ENCODE measurements at regions not wholly inside any gene's neighbourhood (a gene's known extent, or its start where the extent isn't known, plus 50 kb on each side); places are given as distances from the start of the nearest gene placed in this dataset.

GRCh38 chr2:60628615-60629304, 75.3 kb upstream of the BCL11A start:
- DNase-seq: no peak
- Histone ChIP-seq H3K9me3 (ENCODE audit: control insufficient read depth, low read depth, low read length) (no peaks in the 10 kb centered on the region), H3K27ac (ENCODE audit: low read length) (no peak overlapping the region), H3K27me3 (ENCODE audit: control insufficient read depth, insufficient read depth, low read length) (peaks cover 3% of the 10 kb centered on the region), H3K36me3 (ENCODE audit: control insufficient read depth, insufficient read depth, low read length) (no peaks in the 10 kb centered on the region), H3K4me1 (ENCODE audit: control insufficient read depth, insufficient read depth, low read length) (no peaks in the 10 kb centered on the region), H3K4me3 (ENCODE audit: low read length) (no peak overlapping the region)
- WGBS (ENCODE audit: insufficient coverage, low lambda C conversion rate): 68% methylated on average over 2 of the region's 4 CpGs

- H3K4me1 ChIP-seq (ENCODE audit: control insufficient read depth, insufficient read depth, low read length): no peaks in the 10 kb centered on the region
- no CpG with 5 or more reads among the region's 3 CpGs for WGBS (ENCODE audit: insufficient coverage, low lambda C conversion rate)
- H3K27me3 ChIP-seq (ENCODE audit: control insufficient read depth, insufficient read depth, low read length): peaks cover 3% of the 10 kb centered on the region
- H3K27ac ChIP-seq (ENCODE audit: low read length): no peak overlapping the region
- H3K9me3 ChIP-seq (ENCODE audit: control insufficient read depth, low read depth, low read length): no peaks in the 10 kb centered on the region
- H3K4me3 ChIP-seq (ENCODE audit: low read length): no peak overlapping the region
- H3K36me3 ChIP-seq (ENCODE audit: control insufficient read depth, insufficient read depth, low read length): no peaks in the 10 kb centered on the region
- DNase-seq: no peak
Observed at GRCh38 chr2:60629305-60629662, 75.8 kb upstream of the BCL11A start.

GRCh38 chr2:60629801-60630385, 76.4 kb upstream of the BCL11A start:
- DNase-seq: no peak
- Histone ChIP-seq H3K27me3 (ENCODE audit: control insufficient read depth, insufficient read depth, low read length) (peaks cover 3% of the 10 kb centered on the region), H3K9me3 (ENCODE audit: control insufficient read depth, low read depth, low read length) (no peaks in the 10 kb centered on the region), H3K4me1 (ENCODE audit: control insufficient read depth, insufficient read depth, low read length) (peaks cover 3% of the 10 kb centered on the region), H3K4me3 (ENCODE audit: low read length) (no peak overlapping the region), H3K27ac (ENCODE audit: low read length) (no peak overlapping the region), H3K36me3 (ENCODE audit: control insufficient read depth, insufficient read depth, low read length) (no peaks in the 10 kb centered on the region)
- no CpG with 5 or more reads among the region's 4 CpGs for WGBS (ENCODE audit: insufficient coverage, low lambda C conversion rate)

GRCh38 chr2:60633615-60634014, 80.2 kb upstream of the BCL11A start:
- H3K36me3 ChIP-seq (ENCODE audit: control insufficient read depth, insufficient read depth, low read length): no peaks in the 10 kb centered on the region
- no peaks in the 10 kb centered on the region for H3K9me3 ChIP-seq (ENCODE audit: control insufficient read depth, low read depth, low read length)
- H3K27me3 ChIP-seq (ENCODE audit: control insufficient read depth, insufficient read depth, low read length): no peaks in the 10 kb centered on the region
- no CpG with 5 or more reads among the region's 5 CpGs for WGBS (ENCODE audit: insufficient coverage, low lambda C conversion rate)
- H3K4me3 ChIP-seq (ENCODE audit: low read length): no peak overlapping the region
- peaks cover 3% of the 10 kb centered on the region for H3K4me1 ChIP-seq (ENCODE audit: control insufficient read depth, insufficient read depth, low read length)
- H3K27ac ChIP-seq (ENCODE audit: low read length): no peak overlapping the region
- no peak for DNase-seq

- Histone ChIP-seq H3K9me3 (ENCODE audit: control insufficient read depth, low read depth, low read length) (no peaks in the 10 kb centered on the region), H3K27ac (ENCODE audit: low read length) (peak overlapping the region; percentile 47), H3K36me3 (ENCODE audit: control insufficient read depth, insufficient read depth, low read length) (no peaks in the 10 kb centered on the region), H3K27me3 (ENCODE audit: control insufficient read depth, insufficient read depth, low read length) (no peaks in the 10 kb centered on the region), H3K4me3 (ENCODE audit: low read length) (no peak overlapping the region), H3K4me1 (ENCODE audit: control insufficient read depth, insufficient read depth, low read length) (peaks cover 3% of the 10 kb centered on the region)
- WGBS (ENCODE audit: insufficient coverage, low lambda C conversion rate): no CpG with 5 or more reads among the region's 1 CpG
- peak; percentile 79 to 91 for DNase-seq
Observed at GRCh38 chr2:60634438-60634837, 81.0 kb upstream of the BCL11A start.

- H3K4me1 ChIP-seq (ENCODE audit: control insufficient read depth, insufficient read depth, low read length): peaks cover 9% of the 10 kb centered on the region
- no peaks in the 10 kb centered on the region for H3K36me3 ChIP-seq (ENCODE audit: control insufficient read depth, insufficient read depth, low read length)
- H3K4me3 ChIP-seq (ENCODE audit: low read length): no peak overlapping the region
- no peaks in the 10 kb centered on the region for H3K9me3 ChIP-seq (ENCODE audit: control insufficient read depth, low read depth, low read length)
- WGBS (ENCODE audit: insufficient coverage, low lambda C conversion rate): no CpG with 5 or more reads among the region's 6 CpGs
- no peak overlapping the region for H3K27ac ChIP-seq (ENCODE audit: low read length)
- DNase-seq: peak in 1 of 2 donors; percentile 39
- no peaks in the 10 kb centered on the region for H3K27me3 ChIP-seq (ENCODE audit: control insufficient read depth, insufficient read depth, low read length)
Observed at GRCh38 chr2:60641811-60642788, 88.6 kb upstream of the BCL11A start.

GRCh38 chr2:60643747-60644146, 90.3 kb upstream of the BCL11A start:
- no peak overlapping the region for H3K4me3 ChIP-seq (ENCODE audit: low read length)
- peaks cover 23% of the 10 kb centered on the region for H3K4me1 ChIP-seq (ENCODE audit: control insufficient read depth, insufficient read depth, low read length)
- 80% methylated on average over 2 of the region's 7 CpGs for WGBS (ENCODE audit: insufficient coverage, low lambda C conversion rate)
- no peaks in the 10 kb centered on the region for H3K27me3 ChIP-seq (ENCODE audit: control insufficient read depth, insufficient read depth, low read length)
- no peak for DNase-seq
- H3K27ac ChIP-seq (ENCODE audit: low read length): no peak overlapping the region
- H3K9me3 ChIP-seq (ENCODE audit: control insufficient read depth, low read depth, low read length): no peaks in the 10 kb centered on the region
- no peaks in the 10 kb centered on the region for H3K36me3 ChIP-seq (ENCODE audit: control insufficient read depth, insufficient read depth, low read length)

- 83% methylated on average over 1 of the region's 6 CpGs for WGBS (ENCODE audit: insufficient coverage, low lambda C conversion rate)
- no peak for DNase-seq
- Histone ChIP-seq H3K4me3 (ENCODE audit: low read length) (no peak overlapping the region), H3K36me3 (ENCODE audit: control insufficient read depth, insufficient read depth, low read length) (no peaks in the 10 kb centered on the region), H3K27me3 (ENCODE audit: control insufficient read depth, insufficient read depth, low read length) (no peaks in the 10 kb centered on the region), H3K4me1 (ENCODE audit: control insufficient read depth, insufficient read depth, low read length) (peaks cover 28% of the 10 kb centered on the region), H3K9me3 (ENCODE audit: control insufficient read depth, low read depth, low read length) (no peaks in the 10 kb centered on the region), H3K27ac (ENCODE audit: low read length) (no peak overlapping the region)
Observed at GRCh38 chr2:60644951-60645350, 91.5 kb upstream of the BCL11A start.

GRCh38 chr2:60648191-60648590, 94.7 kb upstream of the BCL11A start:
- Histone ChIP-seq H3K27ac (ENCODE audit: low read length) (no peak overlapping the region), H3K4me1 (ENCODE audit: control insufficient read depth, insufficient read depth, low read length) (peaks cover 28% of the 10 kb centered on the region), H3K9me3 (ENCODE audit: control insufficient read depth, low read depth, low read length) (no peaks in the 10 kb centered on the region), H3K4me3 (ENCODE audit: low read length) (no peak overlapping the region), H3K27me3 (ENCODE audit: control insufficient read depth, insufficient read depth, low read length) (no peaks in the 10 kb centered on the region), H3K36me3 (ENCODE audit: control insufficient read depth, insufficient read depth, low read length) (no peaks in the 10 kb centered on the region)
- peak; percentile 22 to 60 for DNase-seq
- 40% methylated on average over 1 of the region's 5 CpGs for WGBS (ENCODE audit: insufficient coverage, low lambda C conversion rate)

- no peak overlapping the region for H3K4me3 ChIP-seq (ENCODE audit: low read length)
- H3K9me3 ChIP-seq (ENCODE audit: control insufficient read depth, low read depth, low read length): no peaks in the 10 kb centered on the region
- H3K27ac ChIP-seq (ENCODE audit: low read length): no peak overlapping the region
- DNase-seq: no peak
- no peaks in the 10 kb centered on the region for H3K36me3 ChIP-seq (ENCODE audit: control insufficient read depth, insufficient read depth, low read length)
- H3K27me3 ChIP-seq (ENCODE audit: control insufficient read depth, insufficient read depth, low read length): no peaks in the 10 kb centered on the region
- peaks cover 28% of the 10 kb centered on the region for H3K4me1 ChIP-seq (ENCODE audit: control insufficient read depth, insufficient read depth, low read length)
Observed at GRCh38 chr2:60649721-60650120, 96.3 kb upstream of the BCL11A start.

Measured in large intestine (tissue), 3 donors.